ENCODE measurements at regions not wholly inside any gene's neighbourhood (a gene's known extent, or its start where the extent isn't known, plus 50 kb on each side); places are given as distances from the start of the nearest gene placed in this dataset.
"Not testable (repeated sequence)": the region's sequence is repeated elsewhere in the genome, so short reads cannot be mapped to it uniquely, and the experiment has no call there.

DNA sequence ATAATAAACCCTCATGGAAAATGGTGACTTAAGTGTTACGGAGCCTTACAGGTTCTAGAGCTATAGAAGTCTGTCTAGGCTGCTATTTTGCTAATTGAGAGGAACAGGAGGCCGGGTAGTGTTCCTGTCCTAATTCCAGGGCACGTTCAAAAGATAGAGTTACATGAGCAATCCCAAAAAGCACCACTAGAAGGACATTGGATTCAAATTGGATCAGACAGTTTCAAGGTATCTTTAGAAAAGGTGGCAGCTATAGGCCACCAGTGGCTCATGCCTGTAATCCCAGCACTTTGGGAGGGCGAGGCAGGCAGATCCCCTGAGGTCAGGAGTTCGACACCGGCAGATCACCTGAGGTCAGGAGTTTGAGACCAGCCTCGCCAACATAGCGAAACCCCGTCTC is 458.8 kb downstream of the TMEM232 start:
- no peak overlapping the region for H3K27ac ChIP-seq
- WGBS = 88% methylated on average over 9 of the region's 9 CpGs
- no peaks in the 10 kb centered on the region for H3K9me3 ChIP-seq
- H3K4me1 ChIP-seq (replicated peaks) = no peaks in the 10 kb centered on the region
- H3K36me3 ChIP-seq = no peaks in the 10 kb centered on the region
- no peak overlapping the region for H3K4me3 ChIP-seq
- no peaks in the 10 kb centered on the region for H3K27me3 ChIP-seq (replicated peaks; ENCODE audit: insufficient read depth)
- DNase-seq (ENCODE audit: low spot score) = no peak
- TF ChIP-seq, protein P1, sequence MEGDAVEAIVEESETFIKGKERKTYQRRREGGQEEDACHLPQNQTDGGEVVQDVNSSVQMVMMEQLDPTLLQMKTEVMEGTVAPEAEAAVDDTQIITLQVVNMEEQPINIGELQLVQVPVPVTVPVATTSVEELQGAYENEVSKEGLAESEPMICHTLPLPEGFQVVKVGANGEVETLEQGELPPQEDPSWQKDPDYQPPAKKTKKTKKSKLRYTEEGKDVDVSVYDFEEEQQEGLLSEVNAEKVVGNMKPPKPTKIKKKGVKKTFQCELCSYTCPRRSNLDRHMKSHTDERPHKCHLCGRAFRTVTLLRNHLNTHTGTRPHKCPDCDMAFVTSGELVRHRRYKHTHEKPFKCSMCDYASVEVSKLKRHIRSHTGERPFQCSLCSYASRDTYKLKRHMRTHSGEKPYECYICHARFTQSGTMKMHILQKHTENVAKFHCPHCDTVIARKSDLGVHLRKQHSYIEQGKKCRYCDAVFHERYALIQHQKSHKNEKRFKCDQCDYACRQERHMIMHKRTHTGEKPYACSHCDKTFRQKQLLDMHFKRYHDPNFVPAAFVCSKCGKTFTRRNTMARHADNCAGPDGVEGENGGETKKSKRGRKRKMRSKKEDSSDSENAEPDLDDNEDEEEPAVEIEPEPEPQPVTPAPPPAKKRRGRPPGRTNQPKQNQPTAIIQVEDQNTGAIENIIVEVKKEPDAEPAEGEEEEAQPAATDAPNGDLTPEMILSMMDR (IDR thresholded peaks at IDR 0.05) = no peak
- no peak for TF ChIP-seq POLR2AphosphoS5 (IDR thresholded peaks at IDR 0.05)
- no peak for TF ChIP-seq POLR2A (IDR thresholded peaks at IDR 0.05)
- intact Hi-C loops (cut with DNase I) = no loop called here

DNA sequence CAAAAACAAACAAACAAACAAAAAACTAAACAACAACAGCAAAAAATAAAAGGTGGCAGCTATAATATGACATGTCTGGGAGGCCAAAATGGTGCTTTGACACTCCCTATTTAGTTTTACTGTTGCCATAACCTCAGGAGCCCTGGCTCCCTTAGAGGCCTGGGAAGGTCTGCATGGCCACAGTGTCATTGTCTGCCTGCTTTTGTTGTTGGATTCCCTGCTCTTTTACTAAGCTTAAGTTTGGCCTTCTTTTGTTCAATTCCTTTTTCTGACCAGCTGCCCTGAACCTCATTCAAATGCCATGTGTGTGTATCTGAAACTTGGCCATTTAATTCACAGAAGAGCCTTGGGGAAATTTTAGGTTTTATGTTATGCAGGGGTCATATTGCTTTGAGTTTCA is 458.2 kb downstream of the TMEM232 start:
- no peak for TF ChIP-seq POLR2A (IDR thresholded peaks at IDR 0.05)
- TF ChIP-seq POLR2AphosphoS5 (IDR thresholded peaks at IDR 0.05) = no peak
- TF ChIP-seq, protein P1 (IDR thresholded peaks at IDR 0.05) = no peak
- no peak overlapping the region for H3K4me3 ChIP-seq
- no peak overlapping the region for H3K27ac ChIP-seq
- no peaks in the 10 kb centered on the region for H3K27me3 ChIP-seq (replicated peaks; ENCODE audit: insufficient read depth)
- H3K9me3 ChIP-seq = no peaks in the 10 kb centered on the region
- no peaks in the 10 kb centered on the region for H3K36me3 ChIP-seq
- DNase-seq (ENCODE audit: low spot score) = no peak
- intact Hi-C loops (cut with DNase I) = no loop called here
- no peaks in the 10 kb centered on the region for H3K4me1 ChIP-seq (replicated peaks)

DNA sequence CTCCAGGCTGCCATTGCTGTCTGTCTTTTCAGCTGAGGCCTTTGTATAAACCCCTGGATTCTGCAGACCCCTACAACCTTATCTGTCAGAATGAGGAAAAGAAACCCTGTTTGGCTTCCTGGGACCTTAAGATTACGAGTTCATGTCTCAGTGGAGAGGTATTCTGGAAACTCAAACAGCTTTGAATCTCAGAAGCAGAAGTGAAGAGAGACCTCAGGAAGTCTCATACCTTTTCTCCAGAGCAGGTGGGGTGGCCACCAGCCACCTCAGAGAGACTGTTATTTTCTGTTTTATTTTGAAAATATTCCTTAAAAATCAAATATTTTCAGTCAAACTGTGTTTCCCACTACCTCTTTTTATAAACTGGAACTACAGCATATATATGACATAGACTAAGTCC is 457.5 kb downstream of the TMEM232 start:
- 83% methylated on average over 1 of the region's 1 CpG for WGBS
- Histone ChIP-seq H3K27me3 (replicated peaks; ENCODE audit: insufficient read depth) (no peaks in the 10 kb centered on the region), H3K27ac (no peak overlapping the region), H3K4me1 (replicated peaks) (no peaks in the 10 kb centered on the region), H3K4me3 (no peak overlapping the region), H3K36me3 (no peaks in the 10 kb centered on the region), H3K9me3 (no peaks in the 10 kb centered on the region)
- no peak for TF ChIP-seq POLR2AphosphoS5 (IDR thresholded peaks at IDR 0.05)
- no peak for DNase-seq (ENCODE audit: low spot score)
- intact Hi-C loops (cut with DNase I) = no loop called here

DNA sequence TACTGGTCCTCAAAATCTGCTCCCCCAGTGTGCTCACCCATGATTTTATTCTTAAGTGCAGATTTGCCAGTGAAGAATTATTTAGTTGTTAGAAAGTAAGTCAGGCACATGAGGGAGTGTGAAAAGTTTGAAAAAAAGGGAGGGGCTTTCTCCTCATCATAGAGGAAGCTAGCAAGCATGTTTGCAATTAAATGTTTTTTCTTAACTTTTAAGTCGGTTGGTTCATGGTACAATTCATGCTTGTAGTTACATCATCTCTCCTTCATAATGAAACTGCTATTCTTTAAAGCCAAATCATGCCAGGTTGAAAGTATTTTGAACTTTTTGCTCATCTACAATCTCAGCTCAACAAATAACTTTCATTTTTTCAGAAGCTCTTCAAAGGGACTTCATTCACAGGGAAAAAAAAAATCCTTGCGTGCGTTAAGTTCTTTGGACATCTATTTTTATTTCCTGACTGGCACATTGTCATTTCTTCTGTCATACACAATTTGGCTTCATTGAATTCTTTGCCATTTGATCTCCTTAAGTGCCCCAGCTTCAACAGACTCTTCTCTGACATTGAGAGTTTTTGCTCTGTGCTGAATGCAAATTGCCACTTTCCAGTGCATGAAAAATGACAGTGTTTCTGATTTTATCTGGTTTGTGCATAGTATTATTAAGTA is 456.9 kb downstream of the TMEM232 start:
- Histone ChIP-seq H3K4me1 (replicated peaks) (no peaks in the 10 kb centered on the region), H3K4me3 (no peak overlapping the region), H3K9me3 (no peaks in the 10 kb centered on the region), H3K27ac (no peak overlapping the region), H3K27me3 (replicated peaks; ENCODE audit: insufficient read depth) (no peaks in the 10 kb centered on the region), H3K36me3 (no peaks in the 10 kb centered on the region)
- 56% methylated on average over 3 of the region's 3 CpGs for WGBS
- no peak for DNase-seq (ENCODE audit: low spot score)
- intact Hi-C loops (cut with DNase I) = no loop called here
- TF ChIP-seq POLR2A (IDR thresholded peaks at IDR 0.05) (no peak), POLR2AphosphoS5 (IDR thresholded peaks at IDR 0.05) (no peak)
- TF ChIP-seq, protein P1 (IDR thresholded peaks at IDR 0.05) = no peak

DNA sequence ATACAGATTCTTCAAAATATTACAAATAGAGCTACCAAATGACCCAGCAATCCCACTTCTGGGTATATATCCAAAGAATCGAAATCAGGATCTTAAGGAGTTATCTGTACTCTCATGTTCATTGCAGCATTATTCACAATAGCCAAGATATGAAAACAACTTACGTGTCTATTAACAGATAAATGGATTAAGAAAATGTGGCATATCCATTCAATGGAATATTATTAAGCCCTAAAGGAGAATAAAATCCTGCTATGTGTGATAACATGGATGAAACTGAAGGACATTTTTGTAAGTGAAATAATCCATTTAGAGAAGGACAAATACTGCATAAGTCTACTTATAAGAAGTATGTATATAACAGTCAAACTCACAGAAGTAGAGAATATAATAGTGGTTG is 450.6 kb downstream of the TMEM232 start:
- TF ChIP-seq POLR2AphosphoS5 (IDR thresholded peaks at IDR 0.05) (no peak), POLR2A (IDR thresholded peaks at IDR 0.05) (no peak)
- TF ChIP-seq, protein P1 (IDR thresholded peaks at IDR 0.05) = no peak
- Histone ChIP-seq H3K4me1 (replicated peaks) (no peaks in the 10 kb centered on the region), H3K9me3 (no peaks in the 10 kb centered on the region), H3K27ac (no peak overlapping the region), H3K4me3 (no peak overlapping the region), H3K36me3 (no peaks in the 10 kb centered on the region), H3K27me3 (replicated peaks; ENCODE audit: insufficient read depth) (no peaks in the 10 kb centered on the region)
- WGBS = 96% methylated on average over 2 of the region's 2 CpGs
- intact Hi-C loops (cut with DNase I) = no loop called here
- no peak for DNase-seq (ENCODE audit: low spot score)

DNA sequence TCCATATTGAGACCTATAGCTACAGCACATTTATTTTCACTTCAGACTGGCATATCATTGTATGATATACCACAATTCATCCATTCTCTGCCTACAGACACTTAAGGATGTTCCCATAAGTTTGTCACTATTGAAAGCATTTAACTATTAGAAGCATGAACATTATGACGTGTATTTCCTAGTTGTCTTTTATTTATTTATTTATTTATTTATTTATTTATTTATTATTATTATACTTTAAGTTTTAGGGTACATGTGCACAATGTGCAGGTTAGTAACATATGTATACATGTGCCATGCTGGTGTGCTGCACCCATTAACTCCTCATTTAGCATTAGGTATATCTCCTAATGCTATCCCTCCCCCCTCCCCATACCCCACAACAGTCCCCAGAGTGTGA is 448.0 kb downstream of the TMEM232 start:
- H3K4me1 ChIP-seq (replicated peaks); H3K9me3 ChIP-seq; DNase-seq (ENCODE audit: low spot score); H3K27ac ChIP-seq; intact Hi-C loops (cut with DNase I); H3K36me3 ChIP-seq; H3K4me3 ChIP-seq; H3K27me3 ChIP-seq (replicated peaks; ENCODE audit: insufficient read depth): not testable (repeated sequence)
- WGBS = 98% methylated on average over 1 of the region's 1 CpG

DNA sequence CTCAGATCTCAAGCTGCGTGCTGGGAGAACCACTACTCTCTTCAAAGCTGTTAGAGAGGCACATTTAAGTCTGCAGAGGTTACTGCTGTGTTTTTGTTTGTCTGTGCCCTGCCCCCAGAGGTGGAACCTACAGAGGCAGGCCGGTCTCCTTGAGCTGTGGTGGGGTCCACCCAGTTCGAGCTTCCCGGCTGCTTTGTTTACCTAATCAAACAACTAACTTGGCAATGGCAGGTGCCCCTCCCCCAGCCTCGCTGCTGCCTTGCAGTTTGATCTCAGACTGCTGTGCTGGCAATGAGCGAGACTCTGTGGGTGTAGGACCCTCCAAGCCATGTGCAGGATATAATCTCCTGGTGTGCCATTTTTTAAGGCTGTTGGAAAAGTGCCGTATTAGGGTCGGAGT is 442.4 kb downstream of the TMEM232 start:
- intact Hi-C loops (cut with DNase I); H3K9me3 ChIP-seq; H3K4me1 ChIP-seq (replicated peaks); DNase-seq (ENCODE audit: low spot score); H3K36me3 ChIP-seq; H3K4me3 ChIP-seq; H3K27ac ChIP-seq; H3K27me3 ChIP-seq (replicated peaks; ENCODE audit: insufficient read depth): not testable (repeated sequence)
- 91% methylated on average over 8 of the region's 8 CpGs for WGBS
